A549 (cell line): ENCODE measurements at regions not wholly inside any gene's neighbourhood (a gene's known extent, or its start where the extent isn't known, plus 50 kb on each side); places are given as distances from the start of the nearest gene placed in this dataset.

Experiments used
- ATAC-seq, 2 experiments: fragments of 200-7000 bp in 1 of 2; fragments of >200 bp in 1 of 2; cut with Nextera tagmentation in 1 of 2; cut with Tn5 transposase in 1 of 2; 3 replicates each; pipeline versions ENCODE4 v1.8.0 to v1.9.1; 2018 to 2020; ENCODE audit warnings: mild to moderate bottlenecking in 1 of 2, moderate library complexity in 1 of 2
- CTCF ChIA-PET: fragments of 300-600 bp; sonication (Branson Sonifier 250); formaldehyde crosslinking; extraction: SDS; loops from one replicate; lab custom pipeline; 2021; ENCODE audit warnings: antibody characterized with exemption, inconsistent platforms; lab: Yijun Ruan, JAX
- POLR2A ChIA-PET: fragments of 350-600 bp; formaldehyde crosslinking; extraction: SDS; loops from one replicate; lab custom pipeline; 2021; ENCODE audit warnings: antibody characterized with exemption, inconsistent platforms; lab: Yijun Ruan, JAX
- DNase-seq, 2 experiments: peaks; one replicate each; pipeline versions ENCODE4 v3.0.0 to v3.0.0-alpha.2; 2011 to 2016; ENCODE audit warnings: low read depth in 1 of 2, low spot score in 1 of 2
- FAIRE-seq: peaks from 2 replicates; lab custom pipeline; 2011; peaks lifted over from hg19 to GRCh38; lab: Jason Lieb, UNC
- H3K27ac ChIP-seq, 2 experiments: fragments of >200 bp; sonication (Bioruptor Twin); formaldehyde crosslinking; 3 replicates each; pipeline ENCODE4 v1.5.1; 2016 to 2017
- H3K4me1 ChIP-seq: fragments of >200 bp; sonication (Bioruptor Twin); formaldehyde crosslinking; 3 replicates; pipeline ENCODE4 v1.6.1; 2016
- H3K4me2 ChIP-seq: fragments of >200 bp; sonication (Bioruptor Twin); formaldehyde crosslinking; 3 replicates; pipeline ENCODE4 v1.6.1; 2016
- H3K4me3 ChIP-seq: fragments of >200 bp; sonication (Bioruptor Twin); formaldehyde crosslinking; 3 replicates; pipeline ENCODE4 v1.5.1; 2016
- H3K9me3 ChIP-seq: fragments of >200 bp; sonication (Bioruptor Twin); formaldehyde crosslinking; 3 replicates; pipeline ENCODE4 v1.6.1; 2016
- CBX8 ChIP-seq: fragments of 200-600 bp; sonication (generic); IDR thresholded peaks from 2 replicates; pipeline ENCODE4 v1.6.1; 2016
- E2F6 ChIP-seq: IDR thresholded peaks from 2 replicates; pipeline ENCODE4 v1.6.1; 2012; ENCODE audit warnings: low read depth, borderline replicate concordance
- EHF ChIP-seq: fragments of 250-450 bp; sonication (Bioruptor Pico); IDR thresholded peaks from 2 replicates; pipeline ENCODE4 v1.5.0; 2020; ENCODE audit warnings: mild to moderate bottlenecking
- ELK1 ChIP-seq: fragments of 150-350 bp; IDR thresholded peaks from 2 replicates; pipeline ENCODE4 v1.6.1; 2014; ENCODE audit warnings: low read depth, mild to moderate bottlenecking, low read length
- FOXS1 ChIP-seq: fragments of 250-450 bp; sonication (Bioruptor Pico); IDR thresholded peaks from 2 replicates; pipeline ENCODE4 v1.5.0; 2020; ENCODE audit warnings: mild to moderate bottlenecking, moderate library complexity
- HOXB5 ChIP-seq: fragments of 250-450 bp; sonication (Bioruptor Pico); IDR thresholded peaks from 2 replicates; pipeline ENCODE4 v1.5.0; 2020; ENCODE audit warnings: mild to moderate bottlenecking, moderate library complexity
- JUNB ChIP-seq: fragments of >200 bp; sonication (Bioruptor Twin); formaldehyde crosslinking; IDR thresholded peaks from 2 replicates; pipeline ENCODE4 v1.6.1; 2016
- KDM1A ChIP-seq: fragments of 200-600 bp; sonication (generic); IDR thresholded peaks from 2 replicates; pipeline ENCODE4 v1.6.1; 2016; ENCODE audit warnings: low read depth, mild to moderate bottlenecking
- MAX ChIP-seq: IDR thresholded peaks from 2 replicates; pipeline ENCODE4 v1.6.1; 2012
- NFE2L2 ChIP-seq: fragments of 150-350 bp; conservative IDR thresholded peaks from 2 replicates; pipeline ENCODE4 v1.6.1; 2014; ENCODE audit warnings: low read length
- NPAS2 ChIP-seq: fragments of 250-450 bp; sonication (Bioruptor Pico); IDR thresholded peaks from 2 replicates; pipeline ENCODE4 v1.8.0; 2022; ENCODE audit warnings: mild to moderate bottlenecking, moderate library complexity, borderline replicate concordance
- PBX3 ChIP-seq: IDR thresholded peaks from 2 replicates; pipeline ENCODE4 v1.6.1; 2012
- PHF8 ChIP-seq: fragments of 200-600 bp; sonication (generic); IDR thresholded peaks from 2 replicates; pipeline ENCODE4 v1.6.1; 2016; ENCODE audit warnings: low read depth, mild to moderate bottlenecking, antibody characterized with exemption, moderate library complexity, borderline replicate concordance
- REST ChIP-seq: fragments of 200-600 bp; sonication (generic); IDR thresholded peaks from 2 replicates; pipeline ENCODE4 v1.6.1; 2016; ENCODE audit warnings: antibody characterized with exemption, mild to moderate bottlenecking, moderate library complexity
- RFX5 ChIP-seq: fragments of 450-650 bp; IDR thresholded peaks from 2 replicates; pipeline ENCODE4 v1.7.1; 2014; ENCODE audit warnings: antibody characterized with exemption, mild to moderate bottlenecking, moderate library complexity
- RNF2 ChIP-seq: fragments of 200-600 bp; sonication (generic); IDR thresholded peaks from 2 replicates; pipeline ENCODE4 v1.6.1; 2016; ENCODE audit warnings: low read depth, mild to moderate bottlenecking, antibody characterized with exemption, moderate library complexity, borderline replicate concordance
- SMC3 ChIP-seq: fragments of >200 bp; sonication (Bioruptor Twin); formaldehyde crosslinking; IDR thresholded peaks from 3 replicates; pipeline ENCODE4 v1.6.1; 2018; ENCODE audit warnings: inconsistent platforms
- SREBF2 ChIP-seq: fragments of 450-650 bp; IDR thresholded peaks from 2 replicates; pipeline ENCODE4 v1.6.1; 2014; ENCODE audit warnings: mild to moderate bottlenecking, moderate library complexity
- USF2 ChIP-seq: fragments of 450-650 bp; IDR thresholded peaks from 2 replicates; pipeline ENCODE4 v1.6.1; 2014; ENCODE audit warnings: antibody characterized with exemption
- ZC3H11A ChIP-seq: fragments of 450-650 bp; IDR thresholded peaks from 2 replicates; pipeline ENCODE4 v1.6.1; 2014; ENCODE audit warnings: antibody characterized with exemption, mild to moderate bottlenecking
- WGBS: methylation state at CpG from one replicate; pipeline ENCODE4 v1.1.6; 2017; ENCODE audit errors: missing lambda C conversion rate; 5-methylcytosine and 5-hydroxymethylcytosine counted together

- ChIA-PET POLR2A (no interaction called here), CTCF (no interaction called here)
- FAIRE-seq (no peak), ATAC-seq (no peak), DNase-seq (no peak)
- H3K4me1 ChIP-seq: no peaks in the 10 kb centered on the region
- no peak overlapping the region for H3K4me3 ChIP-seq
- H3K9me3 ChIP-seq: no peaks in the 10 kb centered on the region
- TF ChIP-seq JUNB: no peak
- H3K27ac ChIP-seq: no peak overlapping the region
- no peak overlapping the region for H3K4me2 ChIP-seq
- 0% methylated on average over 1 of the region's 2 CpGs for WGBS
These were observed 146.2 kb upstream of the GORAB start for GRCh38 chr1:170385750-170386149.

GRCh38 chr1:170388489-170388888 lies 143.5 kb upstream of the GORAB start:
- Histone ChIP-seq H3K9me3 (no peaks in the 10 kb centered on the region), H3K4me2 (no peak overlapping the region), H3K27ac (no peak overlapping the region), H3K4me3 (no peak overlapping the region), H3K4me1 (no peaks in the 10 kb centered on the region)
- DNase-seq (no peak), FAIRE-seq (no peak), ATAC-seq (no peak)
- ChIA-PET POLR2A (no interaction called here), CTCF (no interaction called here)
- TF ChIP-seq PHF8 (no peak), RNF2 (no peak), CBX8 (no peak), HOXB5 (CRISPR knock-in tag) (no peak), REST (no peak), RFX5 (no peak)
- WGBS: 0% methylated on average over 2 of the region's 2 CpGs

- CTCF ChIA-PET: no interaction called here
These were observed 136.8 kb upstream of the GORAB start for GRCh38 chr1:170395149-170395548.

More at GRCh38 chr1:170395149-170395548, 136.8 kb upstream of the GORAB start:
- ATAC-seq (no peak), FAIRE-seq (no peak), DNase-seq (no peak)
- 39% methylated on average over 2 of the region's 2 CpGs for WGBS
- no peak overlapping the region for H3K4me3 ChIP-seq
- H3K4me1 ChIP-seq: no peaks in the 10 kb centered on the region
- H3K27ac ChIP-seq: no peak overlapping the region
- no peak overlapping the region for H3K4me2 ChIP-seq
- TF ChIP-seq MAX (no peak), NPAS2 (CRISPR knock-in tag) (no peak), JUNB (no peak), SMC3 (no peak), HOXB5 (CRISPR knock-in tag) (no peak), E2F6 (no peak), FOXS1 (CRISPR knock-in tag) (no peak), USF2 (no peak), EHF (CRISPR knock-in tag) (no peak), ZC3H11A (no peak), KDM1A (no peak), NFE2L2 (no peak), SREBF2 (no peak), RFX5 (no peak), PBX3 (no peak), ELK1 (no peak)
- TF ChIP-seq, all 56 proteins: peak for 0
- POLR2A ChIA-PET: no interaction called here
- H3K9me3 ChIP-seq: no peaks in the 10 kb centered on the region
